ENCODE measurements at regions not wholly inside any gene's neighbourhood (a gene's known extent, or its start where the extent isn't known, plus 50 kb on each side); places are given as distances from the start of the nearest gene placed in this dataset.

DNA sequence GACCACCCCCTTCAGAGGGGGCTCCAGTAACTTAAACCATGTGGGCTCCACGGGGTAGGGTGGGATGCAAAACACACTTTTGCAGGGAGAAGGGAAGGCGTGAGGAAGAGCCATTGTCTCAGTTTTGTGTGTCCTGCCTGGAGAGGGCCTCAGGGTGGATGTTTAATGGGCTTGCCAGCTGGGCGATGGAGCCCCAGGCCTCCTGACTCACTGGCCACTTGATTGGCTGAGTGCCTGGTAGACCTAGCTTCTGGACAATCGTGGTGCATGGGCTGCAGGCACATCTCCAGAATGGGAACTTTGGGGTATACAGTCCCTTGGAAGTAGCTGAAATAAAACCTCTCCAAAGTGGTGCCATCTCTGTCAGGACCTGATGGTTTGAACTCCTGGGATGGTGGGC lies 118.3 kb upstream of the MRPS22 start:
- Histone ChIP-seq H3K4me3 (no peak overlapping the region), H3K4me1 (no peaks in the 10 kb centered on the region), H3K9me3 (no peaks in the 10 kb centered on the region), H3K27ac (no peak overlapping the region), H3K36me3 (no peaks in the 10 kb centered on the region), H3K27me3 (no peaks in the 10 kb centered on the region)
- no peak for TF ChIP-seq EP300 (IDR thresholded peaks at IDR 0.05)
- TF ChIP-seq, protein P1, sequence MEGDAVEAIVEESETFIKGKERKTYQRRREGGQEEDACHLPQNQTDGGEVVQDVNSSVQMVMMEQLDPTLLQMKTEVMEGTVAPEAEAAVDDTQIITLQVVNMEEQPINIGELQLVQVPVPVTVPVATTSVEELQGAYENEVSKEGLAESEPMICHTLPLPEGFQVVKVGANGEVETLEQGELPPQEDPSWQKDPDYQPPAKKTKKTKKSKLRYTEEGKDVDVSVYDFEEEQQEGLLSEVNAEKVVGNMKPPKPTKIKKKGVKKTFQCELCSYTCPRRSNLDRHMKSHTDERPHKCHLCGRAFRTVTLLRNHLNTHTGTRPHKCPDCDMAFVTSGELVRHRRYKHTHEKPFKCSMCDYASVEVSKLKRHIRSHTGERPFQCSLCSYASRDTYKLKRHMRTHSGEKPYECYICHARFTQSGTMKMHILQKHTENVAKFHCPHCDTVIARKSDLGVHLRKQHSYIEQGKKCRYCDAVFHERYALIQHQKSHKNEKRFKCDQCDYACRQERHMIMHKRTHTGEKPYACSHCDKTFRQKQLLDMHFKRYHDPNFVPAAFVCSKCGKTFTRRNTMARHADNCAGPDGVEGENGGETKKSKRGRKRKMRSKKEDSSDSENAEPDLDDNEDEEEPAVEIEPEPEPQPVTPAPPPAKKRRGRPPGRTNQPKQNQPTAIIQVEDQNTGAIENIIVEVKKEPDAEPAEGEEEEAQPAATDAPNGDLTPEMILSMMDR (IDR thresholded peaks at IDR 0.05), result no peak
- TF ChIP-seq POLR2A (IDR thresholded peaks at IDR 0.05), result no peak
- TF ChIP-seq POLR2AphosphoS5 (IDR thresholded peaks at IDR 0.05), result no peak
- DNase-seq, result no peak
- 78 to 89% methylated on average over 4 of the region's 4 CpGs for WGBS, 2 donors
- ATAC-seq (ENCODE audit: low FRiP score in 2 of 2), result no peak

DNA sequence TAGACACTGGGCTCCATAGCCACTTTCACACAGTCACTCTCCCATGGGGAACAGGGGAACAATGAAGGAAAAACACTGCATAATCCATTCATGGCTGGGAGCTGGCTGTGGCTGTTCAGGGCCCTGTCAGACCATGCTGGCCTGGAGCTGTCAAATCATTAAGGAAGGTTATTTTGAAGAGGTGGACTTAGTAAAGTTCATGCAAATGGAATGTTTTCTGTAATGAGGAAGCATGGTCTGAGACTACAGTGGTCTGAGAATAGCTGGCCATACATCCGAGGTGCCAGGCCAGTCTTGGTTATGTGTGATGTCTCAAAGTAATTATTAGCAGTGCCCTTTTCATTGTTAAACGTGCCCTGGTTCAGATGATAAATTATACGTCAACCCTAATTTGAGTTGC lies 117.1 kb upstream of the MRPS22 start:
- no peaks in the 10 kb centered on the region for H3K9me3 ChIP-seq
- H3K4me3 ChIP-seq, result no peak overlapping the region
- no peaks in the 10 kb centered on the region for H3K27me3 ChIP-seq
- ATAC-seq (ENCODE audit: low FRiP score in 2 of 2) (no peak), DNase-seq (no peak)
- TF ChIP-seq, protein P1 (IDR thresholded peaks at IDR 0.05), result no peak
- TF ChIP-seq POLR2AphosphoS5 (IDR thresholded peaks at IDR 0.05), result no peak
- TF ChIP-seq POLR2A (IDR thresholded peaks at IDR 0.05), result no peak
- TF ChIP-seq EP300 (IDR thresholded peaks at IDR 0.05), result no peak
- WGBS, 2 donors, result 62 to 66% methylated on average over 3 of the region's 3 CpGs
- no peaks in the 10 kb centered on the region for H3K36me3 ChIP-seq
- no peak overlapping the region for H3K27ac ChIP-seq
- H3K4me1 ChIP-seq, result no peaks in the 10 kb centered on the region

DNA sequence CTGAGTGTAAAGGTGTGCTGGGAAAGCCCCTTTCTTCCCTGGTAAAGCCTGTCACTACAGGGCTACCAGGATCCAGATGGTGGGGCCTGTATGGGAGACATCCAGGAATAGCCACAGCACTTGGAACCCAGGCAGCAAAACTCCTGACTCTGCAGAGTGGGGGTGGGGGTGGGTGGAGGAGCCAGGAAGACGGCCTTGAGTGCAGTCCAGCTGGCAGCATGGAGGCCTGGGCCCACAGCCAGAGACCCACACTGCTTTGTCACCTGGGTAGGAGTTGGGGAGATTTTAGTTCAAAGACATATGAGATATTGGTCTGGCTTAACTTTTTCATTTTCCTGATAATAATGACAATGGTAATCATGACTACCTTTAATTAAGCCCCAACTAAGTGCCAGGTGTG lies 116.7 kb upstream of the MRPS22 start:
- Histone ChIP-seq H3K36me3 (no peaks in the 10 kb centered on the region), H3K4me3 (no peak overlapping the region), H3K9me3 (no peaks in the 10 kb centered on the region), H3K4me1 (no peaks in the 10 kb centered on the region), H3K27me3 (no peaks in the 10 kb centered on the region), H3K27ac (no peak overlapping the region)
- DNase-seq, result peak in 1 of 2 donors; percentile 41
- TF ChIP-seq, protein P1 (IDR thresholded peaks at IDR 0.05), result no peak
- no peak for TF ChIP-seq POLR2A (IDR thresholded peaks at IDR 0.05)
- TF ChIP-seq POLR2AphosphoS5 (IDR thresholded peaks at IDR 0.05), result no peak
- TF ChIP-seq EP300 (IDR thresholded peaks at IDR 0.05), result no peak
- WGBS, 2 donors, result 33% methylated on average over 1 of the region's 1 CpG; no CpG with 5 or more reads in 1 of the 2 donors
- no peak for ATAC-seq (ENCODE audit: low FRiP score in 2 of 2)

DNA sequence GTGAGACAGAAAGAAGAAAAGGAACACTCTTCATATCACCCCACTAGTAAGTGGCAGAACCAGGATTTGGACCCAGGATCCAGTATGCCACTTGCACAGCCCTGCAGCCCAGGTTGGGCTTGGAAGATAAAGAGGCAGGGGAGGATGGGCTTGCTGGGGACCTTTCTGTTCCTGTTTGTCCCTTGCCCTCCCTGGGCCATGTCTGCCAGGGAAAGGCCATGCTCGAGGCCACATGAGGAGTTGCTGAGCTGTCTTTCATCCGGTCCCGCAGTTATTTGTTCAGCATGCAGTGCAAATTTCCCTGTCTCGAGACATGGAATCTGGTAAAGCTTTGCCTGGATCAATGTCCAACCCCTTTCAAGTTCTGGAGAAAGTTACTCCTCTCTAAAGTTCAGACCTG lies 116.0 kb upstream of the MRPS22 start:
- no peak for ATAC-seq (ENCODE audit: low FRiP score in 2 of 2)
- WGBS, 2 donors, result 58 to 61% methylated on average over 4 of the region's 4 CpGs
- Histone ChIP-seq H3K9me3 (no peaks in the 10 kb centered on the region), H3K36me3 (no peaks in the 10 kb centered on the region), H3K4me1 (no peaks in the 10 kb centered on the region), H3K27ac (no peak overlapping the region), H3K4me3 (no peak overlapping the region), H3K27me3 (no peaks in the 10 kb centered on the region)
- TF ChIP-seq, protein P1 (IDR thresholded peaks at IDR 0.05), result no peak
- TF ChIP-seq POLR2A (IDR thresholded peaks at IDR 0.05), result no peak
- TF ChIP-seq EP300 (IDR thresholded peaks at IDR 0.05), result no peak
- TF ChIP-seq POLR2AphosphoS5 (IDR thresholded peaks at IDR 0.05), result no peak
- DNase-seq, result no peak

DNA sequence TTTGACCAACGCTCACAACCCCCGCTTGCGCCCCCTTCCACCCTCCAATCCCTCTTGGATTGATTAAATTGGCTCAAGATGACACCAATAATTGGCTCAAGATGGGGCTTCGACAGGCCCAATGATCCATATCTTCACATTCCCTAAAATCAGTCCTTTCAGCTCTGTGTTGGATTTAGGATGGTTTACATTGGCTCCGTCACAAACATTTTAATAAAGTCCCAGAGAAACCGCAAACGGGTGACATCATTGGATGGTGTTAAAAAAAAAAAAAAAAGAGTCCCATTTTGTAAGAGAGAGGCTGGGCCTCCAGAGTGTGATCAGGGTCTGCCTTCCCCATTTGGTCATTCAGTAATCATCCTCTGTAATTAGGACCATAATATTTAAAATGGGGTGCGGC lies 113.4 kb upstream of the MRPS22 start:
- Histone ChIP-seq H3K4me3 (no peak overlapping the region), H3K27me3 (no peaks in the 10 kb centered on the region), H3K27ac (no peak overlapping the region), H3K4me1 (no peaks in the 10 kb centered on the region), H3K36me3 (no peaks in the 10 kb centered on the region), H3K9me3 (no peaks in the 10 kb centered on the region)
- TF ChIP-seq EP300 (IDR thresholded peaks at IDR 0.05) (no peak), POLR2A (IDR thresholded peaks at IDR 0.05) (no peak), POLR2AphosphoS5 (IDR thresholded peaks at IDR 0.05) (no peak)
- TF ChIP-seq, protein P1 (IDR thresholded peaks at IDR 0.05), result no peak
- 94 to 97% methylated on average over 8 of the region's 8 CpGs for WGBS, 2 donors
- DNase-seq (no peak), ATAC-seq (ENCODE audit: low FRiP score in 2 of 2) (no peak)

All from upper lobe of left lung (tissue), 6 donors.